NCI-H460 (cell line): ENCODE measurements at regions not wholly inside any gene's neighbourhood (a gene's known extent, or its start where the extent isn't known, plus 50 kb on each side); places are given as distances from the start of the nearest gene placed in this dataset.
"Not testable (repeated sequence)": the region's sequence is repeated elsewhere in the genome, so short reads cannot be mapped to it uniquely, and the experiment has no call there.

Experiments used
- DNase-seq: peaks from one replicate; pipeline ENCODE4 v3.0.0-alpha.2; 2016; ENCODE audit warnings: low read depth; ENCODE audit errors: extremely low read depth

GRCh38 chr15:35691891-35692867 is 146.2 kb upstream of the DPH6 start:
- no peak for DNase-seq

GRCh38 chr15:35693286-35693685 is 147.3 kb upstream of the DPH6 start:
- no peak for DNase-seq

GRCh38 chr15:35693886-35694285 is 147.9 kb upstream of the DPH6 start:
- DNase-seq: no peak

GRCh38 chr15:35695003-35695402 is 149.0 kb upstream of the DPH6 start:
- DNase-seq: no peak

DNA sequence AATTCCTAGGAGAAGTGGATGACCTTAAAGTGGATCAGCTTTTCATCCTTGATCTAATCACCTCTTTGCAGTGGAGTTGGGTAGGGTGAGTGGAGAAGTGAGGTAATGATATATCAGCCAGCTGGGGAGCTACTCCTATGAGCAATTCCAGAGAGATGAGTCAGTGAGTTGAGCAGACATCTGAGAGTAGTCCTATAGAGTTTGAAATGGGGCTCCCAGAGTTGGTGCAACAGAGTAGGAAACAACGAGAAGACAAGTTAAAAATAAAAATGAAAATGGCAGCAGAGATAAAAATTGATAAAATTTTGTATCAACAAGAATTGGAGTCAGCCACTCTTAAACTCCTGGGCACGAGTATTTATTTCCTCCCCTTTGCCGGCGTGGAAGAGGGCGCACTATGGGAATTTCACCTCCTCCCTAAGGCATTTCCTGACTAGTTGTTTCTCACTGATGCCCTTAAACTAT is 150.8 kb upstream of the DPH6 start:
- peak; percentile 15 for DNase-seq

- DNase-seq: no peak
Measured at GRCh38 chr15:35697549-35698299, 151.8 kb upstream of the DPH6 start.

DNA sequence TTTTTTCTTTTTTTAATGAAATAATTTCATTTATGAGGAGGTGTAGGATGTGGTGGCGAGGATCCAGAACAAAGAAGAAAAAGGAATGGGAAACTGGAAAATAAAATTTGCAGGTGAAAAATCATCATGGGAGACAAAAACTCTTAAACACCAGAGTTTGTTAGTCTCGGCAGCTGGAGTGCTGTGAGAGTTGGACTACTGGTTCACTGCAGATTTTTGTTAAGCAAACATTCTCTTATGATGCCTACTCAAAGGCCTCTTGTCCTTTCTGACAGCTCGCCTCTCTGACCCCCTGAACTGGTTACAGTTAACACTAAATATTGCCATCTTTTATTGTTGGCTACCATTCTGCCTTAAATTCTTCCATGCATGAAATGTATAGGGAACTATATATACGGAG is 152.4 kb upstream of the DPH6 start:
- no peak for DNase-seq

- no peak for DNase-seq
Measured at GRCh38 chr15:35698966-35699575, 153.1 kb upstream of the DPH6 start.

DNA sequence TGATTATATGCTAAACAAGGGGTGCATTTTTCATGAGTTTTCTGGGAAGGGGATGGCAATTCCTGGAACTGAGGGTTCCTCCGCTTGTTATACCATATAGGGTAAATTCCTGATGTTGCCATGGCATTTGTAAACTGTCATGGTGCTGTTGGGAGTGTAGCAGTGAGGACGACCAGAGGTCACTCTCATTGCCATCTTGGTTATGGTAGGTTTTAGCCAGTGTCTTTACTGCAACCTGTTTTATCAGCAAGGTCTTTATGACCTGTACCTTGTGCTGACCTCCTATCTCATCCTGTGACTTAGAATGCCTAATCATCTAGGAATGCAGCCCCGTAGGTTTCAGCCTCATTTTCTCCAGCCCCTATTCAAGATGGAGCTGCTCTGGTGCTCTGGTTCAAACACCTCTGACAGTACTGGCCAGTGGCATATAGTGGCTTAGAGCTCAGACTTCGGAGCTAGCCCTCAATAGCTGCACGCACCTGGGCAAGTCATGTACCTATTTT is 154.2 kb upstream of the DPH6 start:
- DNase-seq: not testable (repeated sequence)

- no peak for DNase-seq
Measured at GRCh38 chr15:35701402-35702046, 155.6 kb upstream of the DPH6 start.

DNA sequence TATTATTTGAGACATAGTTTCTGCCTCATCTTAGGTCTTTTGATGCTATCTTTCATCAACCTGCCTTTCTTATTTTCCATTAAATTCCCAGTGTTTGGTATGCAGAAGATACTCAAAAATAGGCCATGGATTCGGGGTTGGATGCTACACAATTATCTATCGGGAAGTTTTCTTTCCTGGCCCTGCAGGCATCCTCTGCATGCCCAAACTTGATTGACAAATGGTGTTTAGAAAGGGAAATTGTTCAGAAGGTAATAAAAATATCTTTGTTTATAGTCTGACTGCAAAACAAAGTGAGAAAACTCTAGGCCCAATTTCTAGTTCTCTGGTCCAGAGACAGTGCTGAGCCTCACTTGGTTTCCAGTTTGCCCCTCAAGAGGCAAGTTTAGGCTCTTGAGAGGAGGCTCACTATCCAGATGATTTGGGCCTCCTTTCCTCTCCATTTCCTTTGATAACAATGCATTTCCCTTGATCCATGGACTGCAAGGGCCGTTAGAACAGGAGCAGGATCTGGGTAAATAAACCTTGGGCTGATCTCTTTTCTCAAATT is 157.1 kb upstream of the DPH6 start:
- no peak for DNase-seq

GRCh38 chr15:35705030-35705883 is 159.3 kb upstream of the DPH6 start:
- no peak for DNase-seq

- DNase-seq: no peak
Measured at GRCh38 chr15:35705884-35706585, 160.1 kb upstream of the DPH6 start.

DNA sequence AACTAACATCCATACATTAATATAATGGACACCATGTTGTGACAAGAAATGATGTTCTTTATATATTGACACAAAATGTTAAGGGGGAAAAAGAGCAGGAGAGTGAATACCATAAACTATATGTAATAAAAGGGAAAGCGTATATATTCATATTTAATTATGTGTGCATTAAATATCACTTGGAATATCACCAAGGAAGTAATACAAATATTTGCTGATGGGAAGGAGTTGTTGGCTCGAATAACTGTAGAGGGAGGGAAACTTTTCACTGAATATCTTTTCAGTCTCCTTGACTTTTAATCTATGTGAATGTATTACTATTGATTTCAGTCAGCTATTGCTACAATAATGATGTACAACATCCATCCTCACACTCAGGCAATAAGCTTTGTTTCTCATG is 167.0 kb upstream of the DPH6 start:
- no peak for DNase-seq

DNA sequence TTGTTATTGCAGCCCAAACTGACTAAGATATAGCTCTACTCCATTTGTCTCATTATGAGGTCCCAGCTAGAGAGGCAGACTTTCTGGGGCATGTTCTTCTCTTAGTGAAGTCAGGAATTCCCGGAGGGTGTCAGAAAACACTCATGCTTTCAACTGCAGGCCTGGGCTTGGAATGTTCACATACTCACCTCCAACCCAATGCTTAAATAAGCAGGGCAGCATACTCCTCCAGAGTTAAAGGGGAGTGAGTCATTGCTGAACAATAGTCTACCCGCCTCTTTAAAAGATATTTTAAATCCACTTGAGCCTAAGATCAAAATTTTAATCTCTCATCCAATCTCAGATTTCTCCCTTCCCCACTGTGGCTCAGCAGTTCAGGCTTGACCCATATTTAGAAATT is 167.8 kb upstream of the DPH6 start:
- DNase-seq: no peak

- DNase-seq: no peak
Measured at GRCh38 chr15:35717721-35718120, 171.8 kb upstream of the DPH6 start.

DNA sequence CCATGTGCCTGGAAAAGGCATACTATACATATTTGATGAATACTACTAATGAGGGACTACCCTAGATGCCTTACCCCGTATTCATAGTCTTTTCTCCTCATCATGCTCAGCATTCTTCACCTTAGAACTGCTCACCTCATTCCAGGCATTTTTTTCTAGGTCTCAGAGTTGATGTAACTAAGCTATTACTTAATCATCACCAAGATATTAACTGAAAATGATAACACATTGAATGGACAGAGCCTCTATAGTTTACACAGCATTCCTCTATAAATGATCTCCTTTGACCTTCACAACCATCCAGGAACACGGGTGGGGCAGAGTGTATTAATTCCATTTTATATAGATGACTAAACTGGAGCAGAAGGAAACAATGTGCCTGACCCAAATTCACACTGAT is 174.1 kb upstream of the DPH6 start:
- no peak for DNase-seq

DNA sequence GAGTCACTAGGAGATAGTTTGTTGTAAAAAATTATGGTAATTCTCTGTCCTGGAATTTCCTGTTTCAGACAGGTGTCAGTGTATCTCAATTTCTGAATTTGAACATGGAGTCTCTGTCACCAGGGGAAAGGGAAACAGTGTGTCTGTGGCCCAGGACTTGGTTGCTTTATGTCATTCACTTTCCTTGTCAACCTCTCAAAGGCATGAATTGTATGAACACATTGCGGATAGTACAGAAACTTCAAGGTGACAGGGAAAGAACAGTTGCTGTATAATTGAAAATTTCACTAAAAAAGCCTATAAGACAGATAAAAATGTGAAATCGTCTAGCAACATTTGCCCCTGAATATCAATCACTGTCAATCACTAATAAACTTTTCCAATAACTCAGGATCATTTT is 175.0 kb upstream of the DPH6 start:
- no peak for DNase-seq

GRCh38 chr15:35721751-35722150 is 175.8 kb upstream of the DPH6 start:
- no peak for DNase-seq
